Stomach (tissue), 8 donors: ENCODE measurements at regions not wholly inside any gene's neighbourhood (a gene's known extent, or its start where the extent isn't known, plus 50 kb on each side); places are given as distances from the start of the nearest gene placed in this dataset.

Experiments used
- DNase-seq, 2 donors: peaks; one replicate each; pipeline versions ENCODE4 v3.0.0 to v3.0.0-alpha.2; 2013 to 2019
- H3K27ac ChIP-seq, 5 donors: fragments of 200-600 bp in 4 of 5; sonication (generic) in 4 of 5; one replicate each; pipeline ENCODE4 v1.5.1; 2013 to 2019; ENCODE audit warnings: mild to moderate bottlenecking in 1 of 5, moderate library complexity in 1 of 5
- H3K27me3 ChIP-seq, 3 donors: fragments of 200-600 bp; sonication (generic); one replicate each; pipeline ENCODE4 v1.5.1; 2017 to 2019; ENCODE audit warnings: mixed run types in 1 of 3
- H3K36me3 ChIP-seq, 4 donors: fragments of 200-600 bp; sonication (generic); 1 replicate in 3 of 4; 2 replicates in 1 of 4; pipeline ENCODE4 v1.5.1; 2016 to 2019
- H3K4me1 ChIP-seq, 4 donors: fragments of 200-600 bp; sonication (generic); one replicate each; pipeline ENCODE4 v1.5.1; 2016 to 2019
- H3K4me3 ChIP-seq, 4 donors: fragments of 200-600 bp; sonication (generic) in 3 of 4; one replicate each; pipeline ENCODE4 v1.5.1; 2016 to 2019; ENCODE audit warnings: mild to moderate bottlenecking in 1 of 4
- H3K9me3 ChIP-seq, 4 donors: fragments of 200-600 bp; sonication (generic); one replicate each; pipeline ENCODE4 v1.5.1; 2016 to 2019
- EP300 ChIP-seq: sonication (generic); formaldehyde crosslinking; IDR thresholded peaks from one replicate; pipeline ENCODE4 v1.6.1; 2017; ENCODE audit warnings: antibody characterized with exemption
- POLR2A ChIP-seq, 4 donors: fragments of 450-650 bp; IDR thresholded peaks; one replicate each; pipeline ENCODE4 v1.6.1; 2016; ENCODE audit warnings: antibody characterized with exemption in 4 of 4, control low read depth in 2 of 4, mild to moderate bottlenecking in 1 of 4, moderate library complexity in 1 of 4
- POLR2AphosphoS5 ChIP-seq, 3 donors: sonication (generic); formaldehyde crosslinking; IDR thresholded peaks; one replicate each; pipeline ENCODE4 v1.6.1; 2016; ENCODE audit warnings: antibody characterized with exemption in 3 of 3
- WGBS, 5 donors: extraction: QIAGEN DNeasy Blood & Tissue Kit in 3 of 5; methylation state at CpG; one replicate each; pipeline versions ENCODE4 v1.1.5 to v1.1.7; 2013 to 2018; 5-methylcytosine and 5-hydroxymethylcytosine counted together
- intact Hi-C: fragments of 100-400 bp; cut with DNase I; formaldehyde crosslinking; loops from one replicate; pipeline ENCODE4 v1.15.1; 2023; ENCODE audit warnings: low total_unique reads
- TF ChIP-seq, protein P1 (sequence below), 7 experiments: fragments of 450-650 bp in 4 of 7; fragments of 200-600 bp in 3 of 7; sonication (generic) in 3 of 7; IDR thresholded peaks; one replicate each; pipeline ENCODE4 v1.5.1; 2016 to 2019; ENCODE audit warnings: antibody characterized with exemption in 7 of 7, control low read depth in 2 of 7, mild to moderate bottlenecking in 1 of 7
- donor health status: healthy with polysubstance abuse.
- donor health status: Bipolar disorder and iron deficiency.
- donor health status: healthy.

DNA sequence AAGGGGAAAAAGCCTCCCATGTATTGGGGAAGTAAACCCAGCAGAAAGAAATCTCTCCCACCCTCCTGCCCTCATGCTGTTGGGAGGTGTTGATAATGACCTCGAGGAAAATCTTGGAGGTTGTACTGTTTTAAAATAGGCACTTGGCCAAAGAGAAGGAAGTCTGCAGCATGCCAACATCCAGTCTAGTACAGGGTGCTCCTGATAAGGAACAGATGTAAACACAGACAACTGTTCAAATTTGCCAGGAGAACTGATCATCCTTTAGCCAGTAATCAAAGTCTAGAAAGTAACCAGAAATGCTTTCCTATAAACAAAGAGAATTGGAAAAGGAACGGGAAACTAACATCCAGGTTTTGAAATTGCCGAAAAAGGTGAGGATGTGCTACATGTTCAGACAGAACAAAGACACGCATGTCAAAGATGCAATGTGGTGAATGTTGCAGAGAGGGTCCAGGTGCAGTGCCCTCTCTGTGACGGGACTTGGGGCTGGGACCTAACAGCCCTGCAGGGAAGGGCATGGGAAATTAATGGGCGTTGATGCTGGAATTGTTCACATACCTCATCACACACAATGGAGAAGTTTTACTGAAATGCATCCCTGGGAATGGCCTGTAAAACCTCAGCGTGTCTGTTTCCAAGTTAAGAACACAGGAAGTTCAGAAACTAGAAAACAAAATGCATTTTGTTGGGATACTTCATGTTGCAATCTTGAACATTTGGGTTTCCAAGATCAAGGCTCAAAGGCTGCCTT, 125.7 kb upstream of the RND3 start:
- Histone ChIP-seq H3K4me1 (peaks cover 0 to 10% (median 8%) of the 10 kb centered on the region in 4 donors), H3K27ac (no peak overlapping the region), H3K9me3 (no peaks in the 10 kb centered on the region), H3K27me3 (no peaks in the 10 kb centered on the region), H3K36me3 (no peaks in the 10 kb centered on the region), H3K4me3 (no peak overlapping the region)
- no peak for DNase-seq
- intact Hi-C loops = no loop called here
- no peak for TF ChIP-seq EP300
- 59 to 63% (median 60%) methylated on average over 7 of the region's 7 CpGs for WGBS, 5 donors

- TF ChIP-seq, protein P1, sequence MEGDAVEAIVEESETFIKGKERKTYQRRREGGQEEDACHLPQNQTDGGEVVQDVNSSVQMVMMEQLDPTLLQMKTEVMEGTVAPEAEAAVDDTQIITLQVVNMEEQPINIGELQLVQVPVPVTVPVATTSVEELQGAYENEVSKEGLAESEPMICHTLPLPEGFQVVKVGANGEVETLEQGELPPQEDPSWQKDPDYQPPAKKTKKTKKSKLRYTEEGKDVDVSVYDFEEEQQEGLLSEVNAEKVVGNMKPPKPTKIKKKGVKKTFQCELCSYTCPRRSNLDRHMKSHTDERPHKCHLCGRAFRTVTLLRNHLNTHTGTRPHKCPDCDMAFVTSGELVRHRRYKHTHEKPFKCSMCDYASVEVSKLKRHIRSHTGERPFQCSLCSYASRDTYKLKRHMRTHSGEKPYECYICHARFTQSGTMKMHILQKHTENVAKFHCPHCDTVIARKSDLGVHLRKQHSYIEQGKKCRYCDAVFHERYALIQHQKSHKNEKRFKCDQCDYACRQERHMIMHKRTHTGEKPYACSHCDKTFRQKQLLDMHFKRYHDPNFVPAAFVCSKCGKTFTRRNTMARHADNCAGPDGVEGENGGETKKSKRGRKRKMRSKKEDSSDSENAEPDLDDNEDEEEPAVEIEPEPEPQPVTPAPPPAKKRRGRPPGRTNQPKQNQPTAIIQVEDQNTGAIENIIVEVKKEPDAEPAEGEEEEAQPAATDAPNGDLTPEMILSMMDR (IDR thresholded peaks at IDR 0.05) = peak in 4 of 7 experiments; percentile 22 to 47 (median 40)
- peak in 1 of 3 donors; percentile 34 for TF ChIP-seq POLR2AphosphoS5 (IDR thresholded peaks at IDR 0.05)
- no peak for TF ChIP-seq EP300
- TF ChIP-seq POLR2A (IDR thresholded peaks at IDR 0.05) = no peak
- peak; percentile 27 to 53 for DNase-seq
- Histone ChIP-seq H3K27ac (no peak overlapping the region), H3K36me3 (no peaks in the 10 kb centered on the region), H3K4me1 (peaks cover 0 to 10% (median 8%) of the 10 kb centered on the region in 4 donors), H3K4me3 (no peak overlapping the region), H3K9me3 (no peaks in the 10 kb centered on the region), H3K27me3 (no peaks in the 10 kb centered on the region)
- 39 to 60% (median 52%) methylated on average over 6 of the region's 6 CpGs for WGBS, 5 donors
- intact Hi-C loops = no loop called here
These were observed 123.3 kb upstream of the RND3 start for GRCh38 chr2:150610670-150611279.

DNA sequence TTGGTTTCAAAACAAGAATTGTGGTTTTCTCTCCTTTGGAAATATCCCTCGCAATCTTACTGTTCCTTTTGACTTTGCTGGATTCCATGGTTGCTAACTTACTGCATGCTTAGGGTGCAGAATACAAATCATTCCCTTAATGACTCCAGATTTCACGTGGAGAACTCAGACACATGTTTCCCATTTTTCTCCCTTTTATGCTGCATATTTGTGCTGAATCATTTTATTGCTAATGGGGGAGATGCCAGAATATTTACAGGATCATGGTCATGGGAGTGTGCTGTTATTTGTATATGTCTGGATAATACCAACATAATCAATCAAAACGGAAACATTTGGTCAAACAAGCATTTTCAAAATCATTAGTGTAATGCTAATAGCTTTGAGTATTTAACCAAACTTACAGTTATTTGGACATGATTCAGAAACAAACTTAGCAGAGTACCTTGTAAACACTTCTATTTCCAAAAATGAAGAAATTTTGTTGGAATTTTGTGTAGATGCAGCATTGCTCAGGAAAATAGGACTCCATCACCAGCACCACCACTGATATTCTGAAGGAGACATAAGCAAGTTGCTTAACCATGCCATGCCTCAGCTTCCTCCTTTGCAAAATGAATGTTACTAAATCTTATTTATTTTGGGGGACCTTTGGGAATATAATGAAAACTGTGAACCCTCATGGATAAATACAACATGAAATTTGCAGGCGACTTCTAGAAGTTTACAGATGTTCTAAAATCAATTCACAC, 122.5 kb upstream of the RND3 start:
- TF ChIP-seq POLR2AphosphoS5 (IDR thresholded peaks at IDR 0.05) = no peak
- TF ChIP-seq POLR2A (IDR thresholded peaks at IDR 0.05) = no peak
- TF ChIP-seq, protein P1 (IDR thresholded peaks at IDR 0.05) = no peak
- no peak for TF ChIP-seq EP300
- Histone ChIP-seq H3K4me3 (no peak overlapping the region), H3K9me3 (no peaks in the 10 kb centered on the region), H3K4me1 (peaks cover 0 to 10% (median 8%) of the 10 kb centered on the region in 4 donors), H3K27me3 (no peaks in the 10 kb centered on the region), H3K36me3 (no peaks in the 10 kb centered on the region), H3K27ac (no peak overlapping the region)
- DNase-seq = no peak
- 53 to 66% (median 63%) methylated on average over 4 of the region's 4 CpGs for WGBS, 5 donors
- intact Hi-C loops = no loop called here

DNA sequence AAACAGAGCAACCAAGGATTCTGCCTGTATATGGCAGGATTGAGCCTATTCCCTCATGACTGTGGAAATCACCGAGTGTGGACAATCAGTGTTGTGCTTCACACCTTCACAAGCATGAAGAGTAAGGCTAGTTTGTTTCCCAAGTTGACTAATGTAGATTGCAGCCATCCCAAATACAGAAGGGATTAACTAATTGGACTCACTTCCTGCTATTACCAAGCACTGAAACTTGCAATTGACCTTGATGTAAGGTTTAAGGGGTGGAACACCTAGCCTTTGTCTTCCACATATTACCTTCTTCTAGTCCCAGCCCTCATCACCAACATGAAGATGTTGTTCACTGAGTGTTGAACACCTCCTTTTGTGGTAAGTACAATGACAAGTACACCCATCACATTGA, 120.9 kb upstream of the RND3 start:
- Histone ChIP-seq H3K4me1 (peaks cover 0 to 8% (median 7%) of the 10 kb centered on the region in 4 donors), H3K27ac (no peak overlapping the region), H3K4me3 (no peak overlapping the region), H3K36me3 (no peaks in the 10 kb centered on the region), H3K9me3 (no peaks in the 10 kb centered on the region), H3K27me3 (no peaks in the 10 kb centered on the region)
- no peak for TF ChIP-seq EP300
- TF ChIP-seq POLR2A (IDR thresholded peaks at IDR 0.05) = no peak
- TF ChIP-seq POLR2AphosphoS5 (IDR thresholded peaks at IDR 0.05) = no peak
- TF ChIP-seq, protein P1 (IDR thresholded peaks at IDR 0.05) = no peak
- DNase-seq = no peak
- intact Hi-C loops = no loop called here
- WGBS, 5 donors = 68 to 87% (median 81%) methylated on average over 1 of the region's 1 CpG
